UCSD-AML1 (cell line): ENCODE measurements at regions not wholly inside any gene's neighbourhood (a gene's known extent, or its start where the extent isn't known, plus 50 kb on each side); places are given as distances from the start of the nearest gene placed in this dataset.

Experiments
- DNase-seq: peaks from one replicate; lab custom pipeline; 2025; ENCODE audit not compliant: unreplicated experiment; lab: John Stamatoyannopoulos, UW

DNA sequence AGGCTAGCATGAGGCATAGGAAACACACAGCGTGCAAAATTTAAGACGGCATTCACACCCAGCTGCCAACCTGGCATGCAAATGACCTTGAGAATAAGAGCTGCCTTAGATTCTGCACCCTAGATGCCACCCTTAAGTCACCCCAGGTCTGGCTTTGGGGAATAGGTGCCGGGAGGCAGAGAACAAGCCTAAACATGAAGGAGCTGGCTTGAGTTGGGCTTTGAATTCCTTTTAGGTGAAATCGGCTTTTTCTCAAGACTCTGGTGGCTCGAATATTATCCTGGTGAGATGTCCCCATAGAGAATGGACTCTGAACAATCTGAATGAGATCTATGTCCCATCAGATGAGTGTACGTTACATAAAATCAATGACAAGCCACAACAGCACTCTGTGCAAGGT lies 1090.5 kb downstream of the VRK1 start:
- no peak for DNase-seq

DNA sequence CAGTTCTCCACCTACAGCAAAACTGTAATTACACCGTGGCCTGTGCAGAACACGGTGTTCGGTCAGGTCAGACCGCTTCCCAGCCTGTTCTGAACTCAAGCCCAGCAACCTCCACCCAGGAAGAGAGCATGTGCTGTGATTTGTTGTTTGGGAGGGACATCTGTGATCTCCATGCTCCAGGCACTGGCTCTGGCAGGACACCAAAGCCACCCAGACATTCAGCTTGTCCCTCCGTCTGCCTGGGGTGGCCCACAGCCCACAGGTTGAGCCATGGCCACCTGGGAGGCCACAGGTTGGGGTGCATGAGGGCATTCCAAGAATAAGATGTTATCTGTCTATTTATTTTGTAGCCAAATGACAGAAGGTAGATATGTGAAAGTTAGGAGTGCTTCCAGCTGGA lies 1091.1 kb downstream of the VRK1 start:
- DNase-seq: no peak

- no peak for DNase-seq
These were observed 1094.3 kb downstream of the VRK1 start for GRCh38 chr14:97891515-97891914.

- no peak for DNase-seq
These were observed 1097.4 kb downstream of the VRK1 start for GRCh38 chr14:97894552-97894951.

- DNase-seq: no peak
These were observed 1103.1 kb downstream of the VRK1 start for GRCh38 chr14:97900196-97900854.

GRCh38 chr14:97902630-97903029 lies 1105.4 kb downstream of the VRK1 start:
- no peak for DNase-seq

GRCh38 chr14:97903821-97904220 lies 1106.6 kb downstream of the VRK1 start:
- no peak for DNase-seq

DNA sequence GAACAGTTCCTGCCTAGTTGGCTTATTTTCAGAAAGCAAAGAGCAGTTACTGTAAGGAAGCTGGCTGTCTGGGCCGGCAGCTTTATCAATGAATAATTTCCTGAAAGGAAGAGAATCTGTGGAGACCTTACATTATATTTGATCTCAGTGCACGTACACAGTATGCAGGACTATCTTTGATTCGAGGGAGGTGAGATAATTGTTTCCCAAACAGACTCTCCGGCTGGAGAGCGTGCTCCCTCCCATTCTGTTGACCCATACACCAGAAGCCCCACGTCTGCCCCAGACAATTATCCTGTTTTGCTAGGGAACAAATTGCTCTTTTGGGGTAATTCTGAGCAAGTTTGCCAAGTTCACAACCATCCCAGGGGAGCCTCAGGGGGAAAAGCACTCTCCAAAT lies 1115.0 kb downstream of the VRK1 start:
- DNase-seq: no peak

- no peak for DNase-seq
These were observed 1118.9 kb downstream of the VRK1 start for GRCh38 chr14:97916100-97916499.

DNA sequence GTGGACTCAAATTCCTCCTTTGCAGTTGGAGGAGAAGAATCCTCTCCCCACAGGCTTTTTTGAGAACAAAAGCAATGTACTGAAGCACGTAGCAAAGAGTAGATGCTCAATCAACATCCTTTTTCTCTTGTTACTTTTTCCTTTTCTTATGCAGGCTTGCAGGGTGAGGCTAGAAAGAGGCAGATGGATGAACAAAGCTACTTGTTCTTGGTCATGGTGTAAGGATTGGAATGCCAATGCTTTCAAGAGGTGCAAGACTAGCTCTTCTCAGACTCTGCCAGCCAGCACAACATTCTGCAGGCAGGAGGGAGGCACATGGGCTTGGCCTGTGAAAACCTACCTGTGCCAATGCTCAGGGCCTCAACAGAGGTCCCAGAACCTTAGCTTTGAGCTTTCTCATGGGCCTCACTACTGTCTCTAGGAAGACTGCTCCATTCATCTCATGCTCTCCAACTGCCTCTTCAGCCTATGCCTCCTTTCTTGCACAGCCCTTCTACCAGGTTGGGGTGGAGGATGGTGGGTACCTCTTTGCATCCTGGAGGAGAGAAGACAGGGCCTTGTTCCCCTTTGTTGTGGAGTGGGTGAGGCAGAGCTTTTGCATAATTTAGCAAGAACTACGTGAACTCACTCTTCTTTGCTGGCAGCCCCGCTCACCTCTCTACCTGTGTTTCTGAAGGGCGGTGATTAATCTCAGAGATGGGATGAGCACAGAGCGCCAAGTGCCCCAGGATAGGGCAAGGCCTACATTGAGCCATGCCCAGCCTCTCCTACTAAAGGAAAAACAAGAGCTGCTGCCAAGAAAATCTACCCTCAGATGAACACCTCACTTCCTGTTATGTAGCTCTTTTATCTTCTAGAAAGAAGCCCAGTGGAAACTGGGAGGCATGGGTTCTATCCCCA lies 1119.7 kb downstream of the VRK1 start:
- no peak for DNase-seq

- DNase-seq: no peak
These were observed 1123.0 kb downstream of the VRK1 start for GRCh38 chr14:97920201-97920600.

- no peak for DNase-seq
These were observed 1124.1 kb downstream of the VRK1 start for GRCh38 chr14:97921296-97921695.

DNA sequence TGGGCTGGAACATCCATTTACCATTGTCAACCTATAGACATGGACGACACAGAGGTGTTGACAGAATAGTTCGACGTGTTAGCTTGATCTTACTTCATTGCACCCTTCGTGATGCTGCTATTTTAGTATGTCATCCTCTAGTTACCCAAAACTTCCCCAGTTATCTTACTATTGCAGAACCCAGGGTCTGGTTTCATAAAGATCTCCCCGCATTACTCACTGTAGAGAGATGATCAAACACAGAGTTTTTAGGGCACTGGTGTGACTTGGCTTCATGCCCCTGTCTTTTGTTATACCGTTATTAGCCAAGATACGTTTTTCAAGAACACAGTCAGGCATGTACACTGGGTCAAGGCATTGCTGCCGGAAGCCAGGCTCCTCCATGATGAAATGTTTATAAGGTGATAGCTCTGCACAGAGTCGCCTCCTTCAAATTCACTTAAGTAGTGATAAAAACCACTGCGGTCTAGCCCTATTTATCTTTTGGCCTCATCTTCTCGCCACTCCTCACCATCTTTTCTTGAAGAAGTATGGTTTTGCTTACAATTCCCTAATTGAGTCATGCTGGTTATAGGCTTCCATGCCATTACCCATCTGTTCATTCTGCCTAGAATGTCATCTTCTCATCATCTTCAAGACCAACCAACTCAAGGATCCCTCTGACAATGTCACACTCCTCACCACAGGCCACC lies 1127.9 kb downstream of the VRK1 start:
- no peak for DNase-seq

DNA sequence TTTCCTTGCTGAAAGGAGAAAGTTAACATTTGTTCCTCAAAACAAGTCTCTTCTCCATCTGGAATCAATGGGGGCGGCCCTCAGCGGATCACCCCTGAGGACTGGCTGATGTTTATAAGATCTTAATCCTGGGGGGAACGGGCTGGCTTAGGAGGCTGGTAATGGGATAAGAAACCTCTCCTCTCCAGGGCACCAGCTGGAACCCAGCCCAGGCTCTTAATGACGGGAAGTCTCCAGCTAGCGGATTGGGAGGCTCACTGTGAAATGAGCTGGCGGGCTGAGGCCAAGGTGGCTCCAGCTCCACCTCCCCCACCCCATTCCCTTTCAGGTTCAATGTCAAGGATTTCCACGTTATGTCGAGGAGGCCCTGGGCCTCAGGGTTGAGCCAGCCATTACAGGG lies 1133.0 kb downstream of the VRK1 start:
- DNase-seq: no peak

GRCh38 chr14:97931273-97931672 lies 1134.1 kb downstream of the VRK1 start:
- no peak for DNase-seq

DNA sequence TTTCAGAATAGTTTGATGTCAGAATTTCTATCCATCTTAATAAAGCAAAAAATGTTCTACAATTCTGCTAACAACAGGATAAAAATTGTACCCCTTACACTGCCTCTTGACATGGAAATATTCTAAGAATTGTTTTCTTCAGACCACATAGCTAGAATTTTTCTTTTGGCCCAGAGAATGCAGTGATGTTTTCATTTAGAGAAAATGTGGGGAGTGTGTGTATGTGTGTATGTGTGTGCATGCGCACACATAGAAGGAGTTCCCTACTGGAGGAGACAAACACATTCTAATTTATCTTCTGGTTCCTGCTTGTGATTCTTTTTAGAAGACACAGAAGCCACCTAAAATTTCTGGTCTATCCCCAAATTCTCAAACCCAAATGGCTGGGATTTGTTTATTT lies 1145.7 kb downstream of the VRK1 start:
- no peak for DNase-seq

DNA sequence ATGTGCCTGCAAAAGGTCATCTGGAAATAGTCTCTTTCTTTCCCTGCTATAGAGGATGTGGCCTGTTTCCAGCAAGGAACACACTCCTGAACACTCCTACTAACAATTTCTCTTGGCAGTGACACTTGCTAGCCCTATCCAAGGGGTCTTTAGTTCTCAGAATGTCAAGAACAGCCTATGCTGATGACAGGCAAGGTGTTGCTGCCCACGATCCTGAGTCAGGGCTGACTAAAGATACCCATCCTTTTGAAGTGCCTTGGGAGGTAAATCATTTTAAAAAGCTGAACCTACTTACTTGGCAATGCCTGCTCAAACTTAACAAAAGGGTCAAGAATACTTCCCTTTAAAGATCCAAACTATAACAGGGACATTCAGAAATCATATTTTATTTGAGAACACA lies 1146.4 kb downstream of the VRK1 start:
- DNase-seq: no peak

- no peak for DNase-seq
These were observed 1147.2 kb downstream of the VRK1 start for GRCh38 chr14:97944380-97944779.

GRCh38 chr14:97945631-97946030 lies 1148.4 kb downstream of the VRK1 start:
- no peak for DNase-seq

DNA sequence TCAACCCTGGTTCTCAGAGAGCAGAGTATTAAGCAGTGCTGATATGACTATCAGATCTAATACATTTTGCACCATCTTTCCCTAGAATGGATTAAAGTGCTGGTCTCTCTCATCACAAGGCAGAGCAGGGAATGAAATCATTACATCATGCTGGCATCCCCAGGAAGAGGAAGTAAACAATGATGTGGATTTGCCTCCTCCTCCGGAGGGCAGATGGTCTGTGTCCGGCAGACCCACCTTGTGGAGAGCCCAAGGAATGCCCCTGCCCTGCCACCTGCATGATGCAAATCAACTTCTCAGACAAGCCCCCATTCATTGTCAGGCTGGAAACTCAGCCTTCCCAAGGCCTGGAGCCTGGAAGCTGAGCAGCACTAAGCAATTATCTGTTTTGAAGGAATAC lies 1149.1 kb downstream of the VRK1 start:
- DNase-seq: no peak

DNA sequence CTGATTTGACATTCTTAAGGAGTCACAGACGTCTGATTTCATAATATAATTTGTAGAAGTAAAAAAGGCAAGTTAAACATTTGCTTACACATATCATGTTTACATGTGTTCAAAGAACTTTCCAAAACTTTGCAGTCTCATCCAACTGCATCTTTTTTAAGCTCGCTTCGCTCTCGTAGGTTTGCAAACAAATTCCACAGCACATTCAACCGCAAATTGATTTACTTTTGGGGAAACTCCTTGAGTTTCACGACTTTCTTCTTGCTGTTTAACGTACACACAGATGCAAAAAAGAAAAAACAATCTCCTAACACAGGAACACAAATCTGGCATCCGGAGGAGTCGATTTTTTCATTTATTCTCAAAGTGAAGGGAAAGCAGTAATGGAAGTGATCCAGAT lies 1149.5 kb downstream of the VRK1 start:
- no peak for DNase-seq

DNA sequence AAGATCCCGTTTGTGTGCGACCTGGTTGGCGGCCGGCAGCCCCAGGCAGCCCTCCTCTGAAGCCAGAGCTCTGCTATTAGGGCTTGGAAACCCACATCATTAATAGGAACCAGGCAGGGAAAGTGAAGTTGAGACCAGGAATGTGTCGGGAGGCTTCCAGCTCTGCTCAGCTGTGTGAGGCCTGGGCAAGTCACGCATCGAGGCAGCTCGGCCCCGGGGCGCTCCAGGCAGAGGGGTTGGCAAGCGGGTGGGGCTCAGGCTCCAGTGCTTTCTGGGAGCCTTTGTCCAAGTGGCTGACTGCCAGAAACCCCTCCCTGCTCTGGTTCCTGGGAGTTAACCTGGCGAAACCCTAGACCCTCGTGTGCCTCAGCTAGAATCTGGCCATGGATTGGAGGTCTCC lies 1151.7 kb downstream of the VRK1 start:
- no peak for DNase-seq
